ENCODE measurements at regions not wholly inside any gene's neighbourhood (a gene's known extent, or its start where the extent isn't known, plus 50 kb on each side); places are given as distances from the start of the nearest gene placed in this dataset.
"Not testable (repeated sequence)": the region's sequence is repeated elsewhere in the genome, so short reads cannot be mapped to it uniquely, and the experiment has no call there.

DNA sequence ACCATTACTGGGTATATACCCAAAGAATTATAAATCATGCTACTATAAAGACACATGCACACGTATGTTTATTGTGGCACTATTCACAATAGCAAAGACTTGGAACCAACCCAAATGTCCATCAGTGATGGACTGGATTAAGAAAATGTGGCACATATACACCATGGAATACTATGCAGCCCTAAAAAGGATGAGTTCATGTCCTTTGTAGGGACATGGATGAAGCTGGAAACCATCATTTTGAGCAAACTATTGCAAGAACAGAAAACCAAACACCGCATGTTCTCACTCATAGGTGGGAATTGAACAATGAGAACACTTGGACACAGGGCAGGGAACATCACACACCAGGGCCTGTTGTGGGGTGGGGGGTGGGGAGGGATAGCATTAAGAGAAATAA, 88.5 kb upstream of the DPH5 start:
- not testable (repeated sequence) for TF ChIP-seq CTCF (conservative IDR thresholded peaks at IDR 0.05; ENCODE audit: low read length); EZH2phosphoT487 (IDR thresholded peaks at IDR 0.05; ENCODE audit: borderline replicate concordance)
